Vagina (tissue), 2 donors: ENCODE measurements at regions not wholly inside any gene's neighbourhood (a gene's known extent, or its start where the extent isn't known, plus 50 kb on each side); places are given as distances from the start of the nearest gene placed in this dataset.

Experiments used
- CTCF ChIP-seq, 3 experiments: fragments of 450-650 bp in 2 of 3; fragments of 200-600 bp in 1 of 3; sonication (generic) in 1 of 3; IDR thresholded peaks; one replicate each; pipeline ENCODE4 v1.5.1; 2017 to 2019; ENCODE audit warnings: antibody characterized with exemption in 3 of 3, mild to moderate bottlenecking in 2 of 3, moderate library complexity in 2 of 3
- POLR2A ChIP-seq, 2 donors: fragments of 450-650 bp; IDR thresholded peaks; one replicate each; pipeline ENCODE4 v1.6.1; 2017; ENCODE audit warnings: antibody characterized with exemption in 2 of 2, mild to moderate bottlenecking in 2 of 2, moderate library complexity in 2 of 2

- TF ChIP-seq CTCF (IDR thresholded peaks at IDR 0.05) (no peak), POLR2A (IDR thresholded peaks at IDR 0.05) (no peak)
These were observed 113.1 kb downstream of the ZNF648 start for GRCh38 chr1:181948372-181948771.
